ENCODE measurements at regions not wholly inside any gene's neighbourhood (a gene's known extent, or its start where the extent isn't known, plus 50 kb on each side); places are given as distances from the start of the nearest gene placed in this dataset.
"Not testable (repeated sequence)": the region's sequence is repeated elsewhere in the genome, so short reads cannot be mapped to it uniquely, and the experiment has no call there.

- DNase-seq (ENCODE audit: low read depth), result no peak
- no peak overlapping the region for H3K4me3 ChIP-seq (replicated peaks; ENCODE audit: low read depth, low read length)
- no peak for TF ChIP-seq CTCF (IDR thresholded peaks at IDR 0.05; ENCODE audit: low read length, missing control alignments)
These were observed 239.9 kb upstream of the ID2 start for GRCh38 chr2:8441986-8442385.

GRCh38 chr2:8442833-8443486 lies 238.9 kb upstream of the ID2 start:
- no peak for DNase-seq (ENCODE audit: low read depth)
- H3K4me3 ChIP-seq (replicated peaks; ENCODE audit: low read depth, low read length), result no peak overlapping the region
- TF ChIP-seq CTCF (IDR thresholded peaks at IDR 0.05; ENCODE audit: low read length, missing control alignments), result no peak

GRCh38 chr2:8445580-8445979 lies 236.3 kb upstream of the ID2 start:
- TF ChIP-seq CTCF (IDR thresholded peaks at IDR 0.05; ENCODE audit: low read length, missing control alignments), result no peak
- no peak for DNase-seq (ENCODE audit: low read depth)
- H3K4me3 ChIP-seq (replicated peaks; ENCODE audit: low read depth, low read length), result no peak overlapping the region

- H3K4me3 ChIP-seq (replicated peaks; ENCODE audit: low read depth, low read length); DNase-seq (ENCODE audit: low read depth): not testable (repeated sequence)
These were observed 235.1 kb upstream of the ID2 start for GRCh38 chr2:8446751-8447150.

GRCh38 chr2:8447610-8448221 lies 234.1 kb upstream of the ID2 start:
- H3K4me3 ChIP-seq (replicated peaks; ENCODE audit: low read depth, low read length), result no peak overlapping the region
- no peak for TF ChIP-seq CTCF (IDR thresholded peaks at IDR 0.05; ENCODE audit: low read length, missing control alignments)
- DNase-seq (ENCODE audit: low read depth), result peak; percentile 22

- no peak for DNase-seq (ENCODE audit: low read depth)
- no peak for TF ChIP-seq CTCF (IDR thresholded peaks at IDR 0.05; ENCODE audit: low read length, missing control alignments)
- H3K4me3 ChIP-seq (replicated peaks; ENCODE audit: low read depth, low read length), result no peak overlapping the region
These were observed 232.9 kb upstream of the ID2 start for GRCh38 chr2:8448824-8449556.

GRCh38 chr2:8451273-8451672 lies 230.6 kb upstream of the ID2 start:
- no peak for DNase-seq (ENCODE audit: low read depth)
- no peak for TF ChIP-seq CTCF (IDR thresholded peaks at IDR 0.05; ENCODE audit: low read length, missing control alignments)

More at GRCh38 chr2:8451273-8451672, 230.6 kb upstream of the ID2 start:
- H3K4me3 ChIP-seq (replicated peaks; ENCODE audit: low read depth, low read length), result no peak overlapping the region

Data from fibroblast of pulmonary artery (primary cell).